Activated naive CD4-positive, alpha-beta T cell treated with anti-CD3 and anti-CD28 coated beads, Interleukin-2, amount 50 U/mL, for 24 hours (primary cell): ENCODE measurements at regions not wholly inside any gene's neighbourhood (a gene's known extent, or its start where the extent isn't known, plus 50 kb on each side); places are given as distances from the start of the nearest gene placed in this dataset.

ENCODE experiments used
- H3K27ac Mint-ChIP-seq: one replicate; pipeline ENCODE4 v1.8.0; 2021; ENCODE audit warnings: mild to moderate bottlenecking, mixed read lengths
- H3K27me3 Mint-ChIP-seq: one replicate; pipeline ENCODE4 v1.8.0; 2021; ENCODE audit warnings: mixed read lengths
- H3K36me3 Mint-ChIP-seq: one replicate; pipeline ENCODE4 v1.8.0; 2021; ENCODE audit warnings: mixed read lengths
- H3K4me1 Mint-ChIP-seq: one replicate; pipeline ENCODE4 v1.8.0; 2021; ENCODE audit warnings: mixed read lengths
- H3K4me3 Mint-ChIP-seq: one replicate; pipeline ENCODE4 v1.8.0; 2021; ENCODE audit warnings: mild to moderate bottlenecking, mixed read lengths
- H3K9me3 Mint-ChIP-seq: one replicate; pipeline ENCODE4 v1.8.0; 2021; ENCODE audit warnings: mixed read lengths

GRCh38 chrX:69215161-69215875 lies 50.1 kb upstream of the PJA1 start:
- H3K27ac Mint-ChIP-seq, result no peak overlapping the region
- no peak overlapping the region for H3K4me3 Mint-ChIP-seq
- no peaks in the 10 kb centered on the region for H3K4me1 Mint-ChIP-seq
- no peaks in the 10 kb centered on the region for H3K27me3 Mint-ChIP-seq
- no peaks in the 10 kb centered on the region for H3K9me3 Mint-ChIP-seq
- no peaks in the 10 kb centered on the region for H3K36me3 Mint-ChIP-seq
